Muscle of leg (tissue), 3 donors: ENCODE measurements at regions not wholly inside any gene's neighbourhood (a gene's known extent, or its start where the extent isn't known, plus 50 kb on each side); places are given as distances from the start of the nearest gene placed in this dataset.
A peak's percentile ranks its signal among the peaks of the same experiment; 100 is the strongest.
"Not testable (repeated sequence)": the region's sequence is repeated elsewhere in the genome, so short reads cannot be mapped to it uniquely, and the experiment has no call there.

Experiments used
- DNase-seq: peaks from one replicate; pipeline ENCODE4 v3.0.0; 2013
- H3K27ac ChIP-seq: one replicate; pipeline ENCODE4 v1.5.1; 2013; ENCODE audit warnings: mild to moderate bottlenecking, low read length, control low read depth
- H3K27me3 ChIP-seq: one replicate; pipeline ENCODE4 v1.6.1; 2013; ENCODE audit warnings: low read length; ENCODE audit not compliant: control insufficient read depth, insufficient read depth
- H3K36me3 ChIP-seq: one replicate; pipeline ENCODE4 v1.6.1; 2013; ENCODE audit warnings: low read length; ENCODE audit not compliant: control insufficient read depth, insufficient read depth
- H3K4me1 ChIP-seq: one replicate; pipeline ENCODE4 v1.6.1; 2013; ENCODE audit warnings: low read length; ENCODE audit not compliant: control insufficient read depth, insufficient read depth
- H3K4me3 ChIP-seq: one replicate; pipeline ENCODE4 v1.5.1; 2013; ENCODE audit warnings: low read length, control low read depth
- H3K9me3 ChIP-seq: replicated peaks from 2 replicates; pipeline ENCODE4 v1.6.1; 2013; ENCODE audit warnings: low read depth, low read length; ENCODE audit not compliant: control insufficient read depth
- WGBS: methylation state at CpG from one replicate; pipeline ENCODE4 v1.1.5; 2013; ENCODE audit warnings: missing lambda C conversion rate; ENCODE audit not compliant: insufficient coverage; 5-methylcytosine and 5-hydroxymethylcytosine counted together

- Histone ChIP-seq H3K9me3 (no peaks in the 10 kb centered on the region), H3K27me3 (peaks cover 16% of the 10 kb centered on the region), H3K4me3 (no peak overlapping the region), H3K4me1 (peaks cover 15% of the 10 kb centered on the region), H3K36me3 (no peaks in the 10 kb centered on the region), H3K27ac (no peak overlapping the region)
- WGBS: 62% methylated on average over 8 of the region's 11 CpGs
- DNase-seq: no peak
Observed at GRCh38 chr1:38584448-38585355, 274.9 kb downstream of the RRAGC start.

GRCh38 chr1:38583287-38583686 is 276.3 kb downstream of the RRAGC start:
- WGBS: no CpG with 5 or more reads among the region's 2 CpGs
- DNase-seq, H3K4me3 ChIP-seq, H3K4me1 ChIP-seq, H3K9me3 ChIP-seq, H3K27ac ChIP-seq, H3K36me3 ChIP-seq: not testable (repeated sequence)
- H3K27me3 ChIP-seq: peaks cover 24% of the 10 kb centered on the region

GRCh38 chr1:38581396-38581795 is 278.2 kb downstream of the RRAGC start:
- H3K27ac ChIP-seq: no peak overlapping the region
- H3K4me1 ChIP-seq: peaks cover 5% of the 10 kb centered on the region
- H3K36me3 ChIP-seq: no peaks in the 10 kb centered on the region
- peaks cover 37% of the 10 kb centered on the region for H3K27me3 ChIP-seq
- WGBS: 7% methylated on average over 1 of the region's 2 CpGs
- H3K9me3 ChIP-seq: no peaks in the 10 kb centered on the region
- DNase-seq: no peak
- H3K4me3 ChIP-seq: no peak overlapping the region

- no peaks in the 10 kb centered on the region for H3K36me3 ChIP-seq
- H3K27me3 ChIP-seq: peaks cover 36% of the 10 kb centered on the region
- H3K27ac ChIP-seq: no peak overlapping the region
- no peak for DNase-seq
- H3K4me1 ChIP-seq: peaks cover 11% of the 10 kb centered on the region
- no peak overlapping the region for H3K4me3 ChIP-seq
- WGBS: 100% methylated on average over 1 of the region's 2 CpGs
- H3K9me3 ChIP-seq: no peaks in the 10 kb centered on the region
Observed at GRCh38 chr1:38580594-38580993, 279.0 kb downstream of the RRAGC start.

- peaks cover 28% of the 10 kb centered on the region for H3K27me3 ChIP-seq
- WGBS: 100% methylated on average over 2 of the region's 5 CpGs
- H3K9me3 ChIP-seq: no peaks in the 10 kb centered on the region
- H3K27ac ChIP-seq: no peak overlapping the region
- DNase-seq: no peak
- H3K4me3 ChIP-seq: no peak overlapping the region
- H3K4me1 ChIP-seq: peaks cover 11% of the 10 kb centered on the region
- H3K36me3 ChIP-seq: no peaks in the 10 kb centered on the region
Observed at GRCh38 chr1:38579056-38579455, 280.5 kb downstream of the RRAGC start.

- Histone ChIP-seq H3K9me3 (no peaks in the 10 kb centered on the region), H3K4me1 (peaks cover 11% of the 10 kb centered on the region), H3K27me3 (peaks cover 28% of the 10 kb centered on the region), H3K4me3 (no peak overlapping the region), H3K36me3 (no peaks in the 10 kb centered on the region), H3K27ac (no peak overlapping the region)
- DNase-seq: no peak
- under 1% methylated on average over 61 of the region's 66 CpGs for WGBS
Observed at GRCh38 chr1:38578271-38578951, 281.2 kb downstream of the RRAGC start.

GRCh38 chr1:38577937-38578270 is 281.7 kb downstream of the RRAGC start:
- WGBS: 9% methylated on average over 5 of the region's 5 CpGs
- H3K4me1 ChIP-seq: peaks cover 11% of the 10 kb centered on the region
- H3K9me3 ChIP-seq: no peaks in the 10 kb centered on the region
- H3K4me3 ChIP-seq: no peak overlapping the region
- no peaks in the 10 kb centered on the region for H3K36me3 ChIP-seq
- DNase-seq: no peak
- no peak overlapping the region for H3K27ac ChIP-seq
- peaks cover 28% of the 10 kb centered on the region for H3K27me3 ChIP-seq

- peaks cover 11% of the 10 kb centered on the region for H3K4me1 ChIP-seq
- DNase-seq: no peak
- H3K4me3 ChIP-seq: no peak overlapping the region
- no peaks in the 10 kb centered on the region for H3K36me3 ChIP-seq
- WGBS: no CpG with 5 or more reads among the region's 4 CpGs
- no peak overlapping the region for H3K27ac ChIP-seq
- H3K27me3 ChIP-seq: peaks cover 28% of the 10 kb centered on the region
- H3K9me3 ChIP-seq: no peaks in the 10 kb centered on the region
Observed at GRCh38 chr1:38577385-38577784, 282.2 kb downstream of the RRAGC start.

- DNase-seq: peak; percentile 42
- Histone ChIP-seq H3K36me3 (no peaks in the 10 kb centered on the region), H3K4me3 (no peak overlapping the region), H3K27me3 (peaks cover 37% of the 10 kb centered on the region), H3K4me1 (peaks cover 11% of the 10 kb centered on the region), H3K9me3 (no peaks in the 10 kb centered on the region), H3K27ac (no peak overlapping the region)
- 51% methylated on average over 2 of the region's 6 CpGs for WGBS
Observed at GRCh38 chr1:38576241-38576640, 283.3 kb downstream of the RRAGC start.

GRCh38 chr1:38571726-38572125 is 287.8 kb downstream of the RRAGC start:
- Histone ChIP-seq H3K27ac (no peak overlapping the region), H3K4me3 (no peak overlapping the region), H3K4me1 (peaks cover 7% of the 10 kb centered on the region), H3K27me3 (peaks cover 23% of the 10 kb centered on the region), H3K9me3 (no peaks in the 10 kb centered on the region), H3K36me3 (no peaks in the 10 kb centered on the region)
- peak; percentile 69 for DNase-seq
- WGBS: 14% methylated on average over 4 of the region's 4 CpGs
